ENCODE measurements at regions not wholly inside any gene's neighbourhood (a gene's known extent, or its start where the extent isn't known, plus 50 kb on each side); places are given as distances from the start of the nearest gene placed in this dataset.

DNA sequence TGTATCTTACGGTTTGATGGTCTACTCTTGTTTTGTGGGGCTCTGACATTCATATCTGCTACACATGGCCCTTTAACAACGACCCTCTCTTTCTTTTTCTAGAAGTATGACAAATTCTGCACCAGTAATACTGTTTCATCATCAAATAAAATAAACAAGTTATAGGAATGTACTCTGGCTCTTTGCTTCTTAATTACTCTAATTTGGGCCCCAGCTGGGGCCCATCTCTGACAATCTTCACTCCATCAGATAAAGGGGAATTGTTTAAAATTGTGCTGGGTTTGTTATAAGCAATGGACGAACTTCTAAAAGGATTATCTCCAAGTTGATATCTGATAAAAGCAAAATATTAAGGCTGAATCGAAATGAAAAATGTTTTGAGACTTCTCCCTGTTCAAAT is 343.6 kb upstream of the JAG1 start:
- TF ChIP-seq CTCF (conservative IDR thresholded peaks at IDR 0.05; ENCODE audit: low read length), result no peak
- TF ChIP-seq EZH2phosphoT487 (IDR thresholded peaks at IDR 0.05; ENCODE audit: borderline replicate concordance), result no peak
